Neural cell (in vitro differentiated cells): ENCODE measurements at regions not wholly inside any gene's neighbourhood (a gene's known extent, or its start where the extent isn't known, plus 50 kb on each side); places are given as distances from the start of the nearest gene placed in this dataset.

Source experiments
- H2AFZ ChIP-seq: fragments of 200-600, 300-800 bp; sonication (generic), shearing (Covaris generic); 2 replicates; pipeline ENCODE4 v1.6.0; 2014; ENCODE audit warnings: low read depth, mild to moderate bottlenecking, antibody characterized with exemption, low read length, moderate library complexity
- H3F3A ChIP-seq: fragments of 200-600 bp; shearing (Covaris generic); 2 replicates; pipeline ENCODE4 v1.6.1; 2016; ENCODE audit warnings: mild to moderate bottlenecking, moderate library complexity, mixed read lengths, antibody characterized with exemption, low read length; ENCODE audit not compliant: insufficient read depth, poor library complexity, severe bottlenecking
- H3K27ac ChIP-seq: fragments of 200-600, 300-800 bp; sonication (generic), shearing (Covaris generic); 2 replicates; pipeline ENCODE4 v1.5.1; 2014; ENCODE audit warnings: mild to moderate bottlenecking, low read length, moderate library complexity
- H3K27me3 ChIP-seq: fragments of 300-800, 200-600 bp; sonication (generic), shearing (Covaris generic); 2 replicates; pipeline ENCODE4 v1.6.0; 2014; ENCODE audit warnings: mild to moderate bottlenecking, low read depth, low read length, moderate library complexity; ENCODE audit not compliant: insufficient read depth
- H3K36me3 ChIP-seq: fragments of 300-800, 200-600 bp; sonication (generic), shearing (Covaris generic); 2 replicates; pipeline ENCODE4 v1.5.1; 2014; ENCODE audit warnings: mild to moderate bottlenecking, antibody characterized with exemption, low read length, moderate library complexity; ENCODE audit not compliant: insufficient read depth
- H3K4me2 ChIP-seq: fragments of 300-800, 200-600 bp; sonication (generic), shearing (Covaris generic); 2 replicates; pipeline ENCODE4 v1.6.0; 2014; ENCODE audit warnings: mild to moderate bottlenecking, low read length
- H3K4me3 ChIP-seq: fragments of 300-800, 200-600 bp; sonication (generic), shearing (Covaris generic); 2 replicates; pipeline ENCODE4 v1.5.1; 2014; ENCODE audit warnings: mild to moderate bottlenecking, low read length, moderate library complexity
- H3K79me2 ChIP-seq: fragments of 200-600 bp; shearing (Covaris generic); replicated peaks from 2 replicates; pipeline ENCODE4 v1.6.0; 2014; ENCODE audit warnings: mild to moderate bottlenecking, low read length, moderate library complexity; ENCODE audit not compliant: insufficient read depth
- H3K9ac ChIP-seq: fragments of 300-800, 200-600 bp; sonication (generic), shearing (Covaris generic); 2 replicates; pipeline ENCODE4 v1.6.1; 2016; ENCODE audit warnings: mild to moderate bottlenecking, low read length, mixed read lengths
- H3K9me2 ChIP-seq: fragments of 200-600 bp; shearing (Covaris generic); 2 replicates; pipeline ENCODE4 v1.6.1; 2016; ENCODE audit warnings: mild to moderate bottlenecking, low read length, mixed read lengths; ENCODE audit not compliant: insufficient read depth
- H3K9me3 ChIP-seq: fragments of 200-600, 300-800 bp; sonication (generic), shearing (Covaris generic); 2 replicates; pipeline ENCODE4 v1.6.1; 2016; ENCODE audit warnings: mild to moderate bottlenecking, mixed run types, low read length, moderate library complexity, mixed read lengths
- H4K20me1 ChIP-seq: fragments of 200-600 bp; shearing (Covaris generic); 2 replicates; pipeline ENCODE4 v1.6.1; 2016; ENCODE audit warnings: mild to moderate bottlenecking, mixed run types; ENCODE audit not compliant: insufficient read depth
- CTCF ChIP-seq: fragments of 450-650 bp; IDR thresholded peaks from 2 replicates; pipeline ENCODE4 v1.5.1; 2014; ENCODE audit warnings: antibody characterized with exemption, mild to moderate bottlenecking, moderate library complexity; ENCODE audit not compliant: poor library complexity, severe bottlenecking
- EP300 ChIP-seq: fragments of 450-650 bp; conservative IDR thresholded peaks from 2 replicates; pipeline ENCODE4 v1.6.1; 2014; ENCODE audit warnings: antibody characterized with exemption, mild to moderate bottlenecking, moderate library complexity; ENCODE audit not compliant: poor library complexity, severe bottlenecking
- EZH2 ChIP-seq: fragments of 200-600, 300-800 bp; shearing (Covaris generic), sonication (generic); IDR thresholded peaks from 2 replicates; pipeline ENCODE4 v1.6.1; 2014; ENCODE audit warnings: antibody characterized with exemption, low read length, borderline replicate concordance, mild to moderate bottlenecking; ENCODE audit not compliant: insufficient read depth, poor library complexity, severe bottlenecking
- MXI1 ChIP-seq: fragments of 450-650 bp; conservative IDR thresholded peaks from 2 replicates; pipeline ENCODE4 v1.6.1; 2014; ENCODE audit warnings: antibody characterized with exemption, mild to moderate bottlenecking; ENCODE audit not compliant: poor library complexity, severe bottlenecking
- POLR2AphosphoS5 ChIP-seq: IDR thresholded peaks from 2 replicates; pipeline ENCODE4 v1.6.1; 2012
- RAD21 ChIP-seq: fragments of 450-650 bp; conservative IDR thresholded peaks from 2 replicates; pipeline ENCODE4 v1.6.1; 2014; ENCODE audit warnings: antibody characterized with exemption, mild to moderate bottlenecking, moderate library complexity
- REST ChIP-seq: IDR thresholded peaks from 2 replicates; pipeline ENCODE4 v1.6.1; 2012; ENCODE audit warnings: borderline replicate concordance
- SMC3 ChIP-seq: fragments of 450-650 bp; conservative IDR thresholded peaks from 2 replicates; pipeline ENCODE4 v1.6.1; 2014; ENCODE audit warnings: antibody characterized with exemption, mild to moderate bottlenecking, moderate library complexity; ENCODE audit not compliant: poor library complexity
- TAF1 ChIP-seq: IDR thresholded peaks from 2 replicates; pipeline ENCODE4 v1.6.1; 2012; ENCODE audit warnings: low read depth

GRCh38 chr6:54440549-54440948 lies 132.3 kb downstream of the TINAG start:
- Histone ChIP-seq H3K36me3 (no peaks in the 10 kb centered on the region), H3K4me3 (no peak overlapping the region), H3F3A (no peaks in the 10 kb centered on the region), H3K27me3 (no peaks in the 10 kb centered on the region), H3K79me2 (no peaks in the 10 kb centered on the region), H3K9me3 (no peaks in the 10 kb centered on the region), H2AFZ (no peak overlapping the region), H4K20me1 (no peaks in the 10 kb centered on the region), H3K4me2 (no peak overlapping the region), H3K27ac (no peak overlapping the region), H3K9ac (no peak overlapping the region), H3K9me2 (no peaks in the 10 kb centered on the region)
- no peak for TF ChIP-seq EZH2
- no peak for TF ChIP-seq CTCF
- TF ChIP-seq EP300 = no peak
- TF ChIP-seq MXI1 = no peak
- no peak for TF ChIP-seq RAD21
- TF ChIP-seq POLR2AphosphoS5 = no peak
- TF ChIP-seq TAF1 = no peak
- no peak for TF ChIP-seq SMC3
- TF ChIP-seq REST = no peak

GRCh38 chr6:54441020-54441419 lies 132.8 kb downstream of the TINAG start:
- H3K4me3 ChIP-seq = no peak overlapping the region
- no peak overlapping the region for H3K9ac ChIP-seq
- H3K79me2 ChIP-seq = no peaks in the 10 kb centered on the region
- H3K9me2 ChIP-seq = no peaks in the 10 kb centered on the region
- H3K9me3 ChIP-seq = no peaks in the 10 kb centered on the region
- no peak for TF ChIP-seq EP300
- no peak for TF ChIP-seq REST
- no peak for TF ChIP-seq SMC3
- TF ChIP-seq TAF1 = no peak
- no peak for TF ChIP-seq EZH2
- no peak for TF ChIP-seq MXI1
- TF ChIP-seq CTCF = no peak
- no peak for TF ChIP-seq POLR2AphosphoS5
- no peak for TF ChIP-seq RAD21
- H3K27ac ChIP-seq = no peak overlapping the region
- H3K4me2 ChIP-seq = no peak overlapping the region
- no peaks in the 10 kb centered on the region for H3K27me3 ChIP-seq
- no peaks in the 10 kb centered on the region for H4K20me1 ChIP-seq
- no peaks in the 10 kb centered on the region for H3F3A ChIP-seq
- H3K36me3 ChIP-seq = no peaks in the 10 kb centered on the region
- H2AFZ ChIP-seq = no peak overlapping the region
